GM18508 (cell line): ENCODE measurements at regions not wholly inside any gene's neighbourhood (a gene's known extent, or its start where the extent isn't known, plus 50 kb on each side); places are given as distances from the start of the nearest gene placed in this dataset.
"Not testable (repeated sequence)": the region's sequence is repeated elsewhere in the genome, so short reads cannot be mapped to it uniquely, and the experiment has no call there.

Experiments used
- ATAC-seq: cut with Tn5 transposase; IDR thresholded peaks from one replicate; pipeline ENCODE4 v1.9.1; 2021; ENCODE audit warnings: moderate number of reproducible peaks; ENCODE audit not compliant: insufficient read depth, unreplicated experiment

- no peak for ATAC-seq
Observed at GRCh38 chr3:59178698-59179097, 128.9 kb upstream of the CFAP20DC start.

GRCh38 chr3:59171491-59171890 is 121.7 kb upstream of the CFAP20DC start:
- no peak for ATAC-seq

GRCh38 chr3:59170166-59170565 is 120.3 kb upstream of the CFAP20DC start:
- ATAC-seq, result not testable (repeated sequence)

DNA sequence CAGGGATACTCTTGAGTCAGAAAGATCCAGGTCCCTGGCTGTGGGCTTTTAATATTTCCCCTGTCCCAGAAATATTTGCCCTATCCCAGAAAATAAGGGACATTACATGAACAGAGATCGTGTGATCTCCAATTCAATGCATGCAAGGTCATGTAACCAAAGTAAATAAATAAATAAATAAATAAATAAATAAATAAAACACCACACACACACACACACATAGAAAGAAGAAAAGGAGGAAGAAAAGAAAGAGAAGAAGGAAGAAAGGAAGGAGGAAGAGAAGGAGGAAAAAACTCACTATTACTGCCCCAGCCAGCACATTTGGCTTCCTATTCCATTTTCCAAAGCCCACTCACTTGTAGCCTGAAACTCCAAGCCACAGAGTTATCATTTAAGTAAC is 117.9 kb upstream of the CFAP20DC start:
- ATAC-seq, result no peak

DNA sequence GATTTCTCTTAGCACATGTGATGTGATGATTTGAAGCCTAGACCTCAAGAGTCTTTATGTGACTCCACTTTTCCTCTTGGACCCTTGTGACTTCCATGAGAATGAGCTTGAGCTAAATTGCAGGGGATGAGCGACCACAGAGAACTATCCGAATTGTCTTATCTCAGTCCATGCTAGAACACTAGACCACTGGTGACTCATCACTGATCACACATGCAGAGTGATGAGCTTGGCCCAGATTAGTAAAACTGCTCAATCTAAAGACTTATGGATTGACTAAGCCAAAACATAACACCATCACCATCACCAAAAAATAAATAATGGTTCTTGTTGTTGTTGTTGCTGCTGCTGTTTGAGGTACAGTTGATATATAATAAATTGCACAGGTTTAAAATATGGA is 114.1 kb upstream of the CFAP20DC start:
- ATAC-seq, result no peak

- no peak for ATAC-seq
Observed at GRCh38 chr3:59161048-59161447, 111.2 kb upstream of the CFAP20DC start.

DNA sequence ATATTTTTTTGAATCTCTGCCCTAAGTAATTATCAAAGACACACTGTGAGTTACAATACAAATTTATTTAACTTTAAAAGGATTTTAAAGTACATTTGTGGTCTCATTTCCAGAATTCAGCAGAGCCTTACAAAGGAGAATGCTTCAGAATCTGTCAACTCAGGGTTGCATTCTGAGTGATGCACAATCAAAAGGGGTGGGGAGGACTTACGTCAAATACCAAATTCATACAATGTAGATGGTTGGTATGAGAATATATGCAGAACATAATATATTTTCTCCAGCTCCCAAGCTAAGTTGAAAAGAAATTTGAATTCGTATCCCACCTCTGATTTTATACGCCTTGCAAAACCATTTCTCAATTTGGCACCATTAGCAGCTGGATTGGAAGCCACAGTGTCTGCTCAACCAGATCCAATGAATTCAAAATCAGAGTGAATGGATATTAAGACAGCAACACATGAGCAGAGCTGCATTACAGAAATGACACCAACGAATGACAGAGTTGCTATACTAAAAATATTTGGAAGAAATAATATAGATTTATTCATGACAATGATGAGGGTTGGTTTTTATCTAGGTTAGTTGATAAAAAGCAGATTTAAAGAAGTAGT is 110.4 kb upstream of the CFAP20DC start:
- no peak for ATAC-seq

DNA sequence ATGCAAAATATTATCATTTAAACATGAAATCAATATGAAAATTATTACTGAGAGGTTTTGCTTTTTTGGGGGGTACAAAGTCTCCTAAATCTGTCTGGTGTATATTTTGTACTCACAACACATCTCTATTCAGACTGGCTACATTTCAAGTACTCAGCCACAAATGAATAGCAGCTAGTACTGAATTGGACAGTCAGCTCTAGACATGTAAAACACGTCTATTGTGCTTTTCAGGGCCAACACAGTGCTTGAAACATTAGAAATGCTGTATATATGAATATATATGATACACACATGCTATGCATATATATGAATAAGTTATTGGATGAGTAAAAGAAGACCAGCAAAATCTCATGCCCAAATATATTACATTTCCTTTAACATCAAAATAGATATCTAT is 103.8 kb upstream of the CFAP20DC start:
- no peak for ATAC-seq

- ATAC-seq, result no peak
Observed at GRCh38 chr3:59152943-59153342, 103.1 kb upstream of the CFAP20DC start.

- no peak for ATAC-seq
Observed at GRCh38 chr3:59150039-59150438, 100.2 kb upstream of the CFAP20DC start.

GRCh38 chr3:59149166-59149565 is 99.3 kb upstream of the CFAP20DC start:
- ATAC-seq, result no peak

DNA sequence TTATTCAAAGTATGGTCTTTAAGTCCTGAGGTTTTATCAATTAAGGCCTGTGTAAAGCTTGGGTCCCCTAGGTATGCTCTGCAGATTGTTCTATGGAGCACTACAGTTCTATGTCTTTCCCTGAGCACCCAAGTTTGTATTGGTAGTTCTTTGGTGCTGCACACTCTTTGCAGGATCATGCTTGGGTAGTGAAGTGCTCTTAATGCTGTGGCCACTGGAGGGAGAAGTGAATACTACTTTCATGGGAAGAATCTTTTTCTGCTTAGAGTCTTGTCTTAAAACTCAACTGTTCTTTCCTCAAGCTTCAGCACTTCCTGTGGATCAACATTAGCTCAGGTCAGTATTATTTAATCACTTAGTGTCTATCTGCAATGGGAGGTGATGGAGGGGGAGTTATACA is 93.6 kb upstream of the CFAP20DC start:
- ATAC-seq, result no peak

- ATAC-seq, result no peak
Observed at GRCh38 chr3:59142556-59142955, 92.7 kb upstream of the CFAP20DC start.

DNA sequence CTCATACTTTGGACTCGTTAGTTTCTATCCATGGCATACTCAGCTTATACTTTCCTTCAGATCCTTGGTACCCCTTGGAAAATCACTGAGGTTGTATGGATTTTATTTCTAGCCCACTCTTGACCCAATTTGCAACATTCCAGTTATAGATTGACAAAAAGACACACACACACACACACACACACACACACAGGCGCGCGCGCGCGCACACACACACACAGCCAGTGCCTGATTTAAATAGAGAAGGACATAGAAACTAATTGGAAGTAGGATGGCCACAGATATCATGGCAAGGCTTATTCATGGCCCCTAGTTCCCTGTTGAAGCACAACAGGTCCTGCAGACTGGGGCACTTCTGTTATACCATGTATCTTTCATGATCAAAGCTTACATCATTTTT is 89.1 kb upstream of the CFAP20DC start:
- ATAC-seq, result no peak

DNA sequence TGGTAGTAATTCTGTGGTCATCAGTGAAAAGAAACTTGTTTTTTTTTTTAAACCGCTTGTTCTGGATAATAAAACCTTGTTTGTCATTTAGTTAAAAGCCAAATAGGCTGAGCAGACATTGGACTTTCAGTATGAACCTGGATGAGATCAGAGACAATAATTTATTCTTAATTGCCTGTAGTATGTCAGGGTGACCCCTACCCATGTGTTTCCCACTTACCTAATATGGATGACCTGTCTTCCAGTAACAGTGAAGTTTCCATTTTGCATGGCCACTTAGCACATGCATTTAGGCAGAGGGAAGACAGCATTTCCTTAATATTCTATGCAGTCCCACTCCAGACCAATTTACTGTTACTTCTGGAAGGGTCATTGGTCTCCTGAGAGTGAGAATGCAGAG is 87.6 kb upstream of the CFAP20DC start:
- ATAC-seq, result no peak

GRCh38 chr3:59136081-59136480 is 86.3 kb upstream of the CFAP20DC start:
- no peak for ATAC-seq

DNA sequence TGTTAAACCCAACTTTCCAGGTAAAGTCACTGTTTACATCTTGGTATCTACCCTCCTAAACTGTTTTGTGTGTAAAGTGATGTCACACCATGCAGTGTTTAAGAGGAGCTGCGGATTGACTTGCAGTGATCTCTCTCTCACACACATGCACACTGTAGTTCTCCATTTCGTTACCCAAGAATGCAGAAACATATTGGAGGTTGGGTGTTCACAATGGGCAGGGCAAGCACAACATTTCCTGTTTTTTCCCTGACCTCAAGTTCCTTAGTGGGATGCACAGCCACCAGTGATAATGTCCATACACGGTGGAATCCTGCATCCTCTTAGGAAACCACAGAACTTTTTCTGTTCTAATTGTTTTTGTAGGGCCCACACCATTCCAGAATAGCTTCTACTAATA is 85.3 kb upstream of the CFAP20DC start:
- no peak for ATAC-seq

DNA sequence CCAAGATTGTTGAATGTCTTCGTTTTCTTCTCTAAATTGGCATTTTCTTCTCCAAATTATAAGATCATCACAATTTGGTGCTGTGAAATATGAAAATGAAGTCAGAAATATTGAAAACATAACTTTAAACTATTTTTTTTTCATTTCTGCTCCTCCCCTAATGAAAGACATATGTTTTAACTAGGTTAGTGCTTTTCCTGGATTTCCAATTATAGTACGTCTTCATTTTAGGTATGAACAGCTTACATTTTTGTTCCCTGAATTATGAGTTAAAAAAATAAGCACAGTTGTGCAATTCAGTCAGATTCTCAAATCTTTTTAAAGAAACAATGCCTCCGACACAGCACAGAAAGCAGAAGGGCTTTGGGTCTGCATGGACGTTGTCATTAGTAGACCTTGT is 83.5 kb upstream of the CFAP20DC start:
- no peak for ATAC-seq

DNA sequence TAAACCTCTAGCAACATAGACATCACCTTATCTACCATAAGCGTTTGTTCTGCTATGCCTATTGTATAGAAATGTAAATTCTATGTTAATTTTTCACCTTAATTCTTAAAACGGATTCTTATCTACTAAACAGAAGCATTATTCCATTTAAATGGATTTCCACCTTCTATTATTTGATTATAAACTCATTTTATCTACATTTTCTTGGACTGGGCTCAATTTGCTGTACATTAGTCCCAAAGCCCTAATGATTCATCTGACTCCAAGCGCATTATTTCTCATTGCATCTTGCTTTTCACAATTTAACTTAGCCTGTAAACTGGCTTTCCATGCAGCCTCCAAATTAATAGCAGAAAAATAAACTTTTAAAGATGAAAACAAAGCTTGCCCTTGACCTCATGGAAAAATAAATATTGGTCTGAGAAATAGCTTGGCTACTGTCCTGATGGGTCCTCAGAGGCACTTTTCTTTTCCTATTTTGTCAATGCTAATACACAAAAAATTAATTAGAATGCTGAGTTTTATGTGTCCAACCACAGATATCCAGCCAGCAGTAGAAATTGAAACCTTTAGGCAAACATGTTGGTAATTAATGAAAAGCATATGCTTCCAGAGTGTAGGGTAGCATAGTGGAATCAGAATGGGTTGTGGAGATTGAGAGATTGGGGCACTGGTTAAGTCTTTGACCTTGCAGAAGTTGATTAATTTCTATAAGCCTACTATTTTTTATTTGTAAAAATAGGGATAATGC is 81.4 kb upstream of the CFAP20DC start:
- ATAC-seq, result no peak

- no peak for ATAC-seq
Observed at GRCh38 chr3:59128685-59129084, 78.9 kb upstream of the CFAP20DC start.

- ATAC-seq, result no peak
Observed at GRCh38 chr3:59127071-59127470, 77.2 kb upstream of the CFAP20DC start.

DNA sequence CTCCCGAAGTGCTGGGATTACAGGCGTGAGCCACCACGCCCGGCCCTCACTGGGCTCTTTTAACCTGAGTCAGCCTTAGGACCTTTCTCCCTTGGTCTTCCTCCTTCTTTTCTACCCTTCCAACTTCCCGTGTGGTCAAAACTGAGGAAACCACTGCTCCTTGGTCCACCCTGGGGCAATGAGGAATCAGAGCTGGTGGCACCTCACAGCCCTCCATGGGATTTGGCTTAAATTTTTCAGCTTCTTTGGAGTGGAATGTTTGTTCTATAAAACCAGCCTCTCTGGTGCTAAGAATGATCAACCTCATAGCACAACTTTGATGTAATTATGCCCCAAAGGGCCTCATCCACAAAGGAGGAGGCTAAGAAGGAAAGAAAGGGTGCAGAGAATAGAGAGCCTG is 76.6 kb upstream of the CFAP20DC start:
- ATAC-seq, result no peak
